GM18951 (cell line): ENCODE measurements at regions not wholly inside any gene's neighbourhood (a gene's known extent, or its start where the extent isn't known, plus 50 kb on each side); places are given as distances from the start of the nearest gene placed in this dataset.
"Not testable (repeated sequence)": the region's sequence is repeated elsewhere in the genome, so short reads cannot be mapped to it uniquely, and the experiment has no call there.

ENCODE experiments used
- POLR2A ChIP-seq: IDR thresholded peaks from 4 replicates; pipeline ENCODE4 v1.6.1; 2011; ENCODE audit warnings: mild to moderate bottlenecking; ENCODE audit not compliant: insufficient read length, insufficient read depth; ENCODE audit errors: extremely low read depth
- in situ Hi-C: fragments of 300-500 bp; cut with MboI; formaldehyde crosslinking; loops from one replicate; pipeline ENCODE4 v1.12.0; 2022; ENCODE audit warnings: low sequenced_read_pairs, mixed read lengths, inconsistent platforms; ENCODE audit not compliant: unreplicated experiment

DNA sequence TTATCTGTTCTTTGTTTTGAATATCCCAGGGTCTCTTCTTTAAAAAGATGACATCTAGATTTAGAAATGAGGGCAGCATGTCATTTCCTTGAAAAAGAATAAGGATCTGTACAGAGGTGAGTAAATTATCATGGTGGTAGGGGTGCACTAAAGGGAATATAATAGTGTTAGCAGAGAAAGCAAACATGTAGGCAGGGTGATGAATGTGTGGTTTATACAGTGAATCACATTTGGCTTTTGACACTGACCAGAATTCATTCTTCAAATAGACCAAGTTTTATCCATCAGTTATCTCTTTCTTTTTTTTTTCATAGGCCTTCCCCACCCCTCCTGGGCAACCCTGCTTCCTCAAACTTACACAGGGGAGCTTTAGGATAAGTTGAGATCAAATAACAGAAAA, 184.5 kb upstream of the LRP1B start:
- in situ Hi-C loops, result no loop called here

GRCh38 chr2:142314164-142314563, 183.3 kb upstream of the LRP1B start:
- in situ Hi-C loops, result no loop called here
- no peak for TF ChIP-seq POLR2A

More for the DNA sequence above, 184.5 kb upstream of the LRP1B start:
- no peak for TF ChIP-seq POLR2A

DNA sequence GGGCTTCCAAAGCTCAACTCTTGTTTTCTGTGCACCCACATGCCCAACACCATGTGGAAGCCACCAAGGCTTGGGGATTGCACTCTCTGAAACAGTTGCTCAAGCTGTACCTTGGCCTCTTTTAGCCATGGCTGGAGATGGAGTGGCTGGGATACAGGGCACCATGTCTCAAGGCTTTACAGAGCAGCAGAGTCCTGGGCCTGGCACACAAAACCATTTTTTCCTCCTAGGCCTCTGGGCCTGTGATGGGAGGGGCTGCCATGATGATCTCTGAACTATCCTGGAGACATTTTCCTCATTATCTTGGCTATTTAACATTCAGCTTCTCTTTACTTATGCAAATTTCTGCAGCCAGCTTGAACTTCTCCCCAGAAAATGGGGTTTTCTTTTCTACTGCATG, 179.7 kb upstream of the LRP1B start:
- no peak for TF ChIP-seq POLR2A

DNA sequence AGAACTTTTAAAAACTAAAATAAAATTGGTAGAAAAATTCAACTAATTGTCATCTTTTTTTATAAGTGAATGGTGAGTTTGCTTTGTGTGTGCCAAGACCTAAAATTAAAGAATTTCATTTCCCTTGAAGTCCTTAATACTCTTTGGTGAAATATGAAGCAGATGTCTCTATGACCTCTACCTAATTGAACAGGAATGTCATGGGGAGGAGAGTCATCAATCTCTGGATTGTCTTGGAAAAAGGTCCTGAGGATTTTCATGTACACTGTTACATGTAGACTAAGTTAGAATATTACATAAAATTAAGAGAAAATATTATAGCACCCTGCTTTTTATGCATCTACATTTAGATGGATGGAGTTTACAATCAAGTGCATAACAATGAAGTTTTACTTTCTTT, 177.9 kb upstream of the LRP1B start:
- TF ChIP-seq POLR2A, result no peak
- in situ Hi-C loops, result no loop called here

More for the DNA sequence above, 179.7 kb upstream of the LRP1B start:
- in situ Hi-C loops, result no loop called here

DNA sequence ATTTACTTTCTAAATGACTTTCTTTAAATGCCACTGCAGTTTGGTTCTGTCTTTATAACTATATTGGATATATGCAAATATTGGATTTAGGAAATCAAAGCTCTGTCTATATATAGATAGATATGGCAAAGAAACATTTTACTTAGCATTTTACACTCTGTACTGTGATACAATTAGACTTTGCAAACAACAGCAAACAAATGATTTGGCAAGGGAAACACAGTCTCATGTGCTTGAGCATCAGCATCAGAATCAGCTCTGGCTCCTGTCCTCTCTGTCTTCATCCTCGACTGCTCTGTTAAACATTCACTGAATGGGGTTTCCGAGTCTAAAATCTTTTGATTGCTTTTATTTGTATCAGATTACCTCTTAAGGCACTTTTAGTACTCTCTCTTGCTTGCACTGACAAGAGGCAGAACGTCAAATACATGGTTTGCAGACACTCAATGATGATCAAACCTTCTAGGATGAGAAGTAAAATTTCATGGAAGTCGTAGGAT, 176.8 kb upstream of the LRP1B start:
- in situ Hi-C loops, result no loop called here
- no peak for TF ChIP-seq POLR2A

GRCh38 chr2:142307086-142307485, 176.3 kb upstream of the LRP1B start:
- in situ Hi-C loops, result no loop called here
- TF ChIP-seq POLR2A, result no peak

DNA sequence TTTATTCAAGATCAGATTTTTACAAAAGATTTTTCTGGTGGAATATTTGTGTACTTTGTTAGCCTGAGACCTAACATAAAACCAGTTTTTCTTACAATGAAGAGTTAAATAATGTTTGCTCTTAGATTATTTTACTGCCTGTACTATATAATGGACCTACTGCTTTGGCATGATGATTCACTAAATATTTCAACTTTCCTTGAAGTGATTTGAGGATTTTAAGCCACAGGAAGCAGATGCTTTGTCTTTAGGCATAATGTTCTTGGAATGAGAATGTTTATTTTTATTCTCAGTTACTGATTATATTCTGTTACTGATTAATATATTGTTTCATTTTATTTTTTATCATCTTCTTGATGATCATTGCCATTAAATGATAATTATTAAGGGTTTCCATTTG, 175.3 kb upstream of the LRP1B start:
- no peak for TF ChIP-seq POLR2A
- in situ Hi-C loops, result no loop called here

- in situ Hi-C loops, result no loop called here
- TF ChIP-seq POLR2A, result no peak
Observed at GRCh38 chr2:142300517-142300916, 169.7 kb upstream of the LRP1B start.

- no peak for TF ChIP-seq POLR2A
- in situ Hi-C loops, result no loop called here
Observed at GRCh38 chr2:142299021-142299420, 168.2 kb upstream of the LRP1B start.

- in situ Hi-C loops, result no loop called here
- no peak for TF ChIP-seq POLR2A
Observed at GRCh38 chr2:142294225-142294624, 163.4 kb upstream of the LRP1B start.

DNA sequence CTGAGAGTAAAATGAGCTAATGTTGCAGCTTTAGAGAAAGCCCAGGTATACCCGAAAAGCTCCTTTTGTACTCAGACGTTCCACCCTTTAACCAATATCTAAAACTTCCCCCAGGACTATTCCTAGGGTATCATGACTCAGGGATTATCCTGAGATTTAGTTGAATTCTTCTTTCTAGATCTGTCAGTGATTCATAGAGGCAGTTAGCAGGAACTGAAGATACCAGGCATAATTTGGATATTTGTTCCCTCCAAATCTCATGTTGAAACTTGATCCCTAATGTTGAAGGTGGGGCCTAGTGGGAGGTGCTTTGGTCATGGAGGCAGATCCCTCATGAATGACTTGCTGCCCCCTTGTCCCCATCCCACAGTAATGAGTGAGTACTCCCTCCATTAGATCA, 161.2 kb upstream of the LRP1B start:
- in situ Hi-C loops, result no loop called here
- TF ChIP-seq POLR2A, result no peak

DNA sequence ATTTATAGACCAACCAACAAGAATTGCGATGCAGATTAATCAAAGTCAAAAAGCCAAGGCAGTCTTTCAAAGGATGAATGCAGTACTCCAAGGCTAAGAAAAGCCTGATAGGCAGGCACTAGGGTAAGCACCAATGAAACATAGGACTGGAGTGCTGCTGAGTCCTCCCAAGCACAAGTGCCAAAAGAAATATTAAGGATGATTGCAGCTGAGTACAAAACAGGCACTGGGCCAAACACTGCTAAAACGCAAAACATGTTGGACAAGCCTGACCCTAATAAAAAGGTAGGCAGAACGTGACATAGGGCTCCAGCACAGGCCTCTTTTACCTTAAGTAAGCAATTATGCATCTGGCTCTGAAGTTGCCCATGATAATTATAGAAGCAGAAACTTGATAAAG, 160.1 kb upstream of the LRP1B start:
- in situ Hi-C loops, result no loop called here
- TF ChIP-seq POLR2A, result no peak

DNA sequence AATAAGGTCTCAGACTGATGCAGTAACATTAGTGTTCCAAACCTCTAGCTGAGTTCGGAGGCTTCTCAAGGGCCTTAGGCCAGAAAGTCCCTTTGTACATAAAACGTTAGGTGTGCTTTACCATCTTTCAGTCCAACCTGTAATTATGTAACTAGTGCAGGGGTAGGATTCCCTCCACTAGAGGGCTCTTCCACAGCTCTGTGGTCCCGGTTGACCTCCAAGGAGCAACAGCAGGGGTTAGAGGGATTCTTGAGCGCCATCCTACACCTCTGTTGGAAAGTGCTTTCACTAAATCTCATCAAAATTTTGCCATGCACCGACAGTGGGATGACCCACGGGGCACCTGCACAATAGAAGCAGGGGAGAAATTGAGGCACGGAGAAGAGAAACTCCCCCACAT, 155.8 kb upstream of the LRP1B start:
- TF ChIP-seq POLR2A, result no peak
- in situ Hi-C loops, result no loop called here

DNA sequence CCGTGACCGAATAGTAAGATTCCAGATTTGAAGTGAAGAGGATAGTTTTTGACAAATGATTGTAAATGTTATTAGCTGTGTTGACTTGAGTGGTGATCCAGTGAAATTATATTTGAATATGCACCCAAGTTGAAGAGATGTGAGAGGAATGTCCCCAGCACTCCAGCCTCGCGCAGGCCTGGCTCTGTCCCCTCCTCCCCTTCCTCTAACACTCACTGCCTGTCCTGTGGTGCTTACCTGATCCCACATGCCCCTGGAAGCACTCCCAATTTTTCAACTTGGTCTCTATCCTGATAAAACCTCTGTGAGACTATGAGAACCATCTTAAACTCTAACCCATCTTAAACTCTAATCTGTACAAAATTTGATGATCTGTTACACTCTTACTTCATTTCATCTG, 154.7 kb upstream of the LRP1B start:
- no peak for TF ChIP-seq POLR2A
- in situ Hi-C loops, result no loop called here

DNA sequence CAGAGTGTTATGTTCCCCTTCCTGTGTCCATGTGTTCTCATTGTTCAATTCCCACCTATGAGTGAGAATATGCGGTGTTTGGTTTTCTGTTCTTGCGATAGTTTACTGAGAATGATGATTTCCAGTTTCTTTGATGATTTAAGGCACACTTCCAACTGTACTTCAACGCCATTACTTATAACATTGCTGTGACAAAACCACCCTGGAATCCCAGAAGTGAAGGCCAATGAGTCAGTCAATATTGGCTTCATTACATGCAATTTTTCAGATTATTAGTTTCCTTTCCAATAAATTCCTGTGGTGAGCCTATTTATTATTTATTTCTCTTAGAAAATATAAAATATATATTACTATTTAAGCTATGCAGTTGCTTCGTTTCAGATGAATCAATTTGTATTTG, 153.5 kb upstream of the LRP1B start:
- in situ Hi-C loops, result not testable (repeated sequence)

GRCh38 chr2:142280831-142281230, 150.0 kb upstream of the LRP1B start:
- in situ Hi-C loops, result no loop called here
- no peak for TF ChIP-seq POLR2A

DNA sequence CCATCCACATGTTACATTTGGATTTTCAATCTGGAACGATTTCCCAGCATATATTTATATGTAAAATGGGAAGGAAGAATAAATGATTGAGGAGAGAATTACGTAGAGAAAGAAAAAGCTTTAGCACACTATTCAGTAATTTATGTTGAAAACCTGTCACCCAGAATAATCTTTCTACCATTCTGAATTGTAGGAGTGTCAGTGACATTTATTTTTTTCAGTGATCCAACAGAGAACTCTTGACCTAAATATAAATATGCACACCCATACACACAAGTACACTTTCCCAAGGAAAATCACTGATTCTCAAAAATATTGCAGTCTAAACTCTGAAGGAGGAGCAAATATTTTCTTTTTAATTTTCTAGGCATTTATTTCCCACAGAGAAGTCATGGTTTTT, 140.2 kb upstream of the LRP1B start:
- in situ Hi-C loops, result no loop called here
- TF ChIP-seq POLR2A, result no peak
